Activated naive CD4-positive, alpha-beta T cell treated with anti-CD3 and anti-CD28 coated beads for 36 hours (primary cell): ENCODE measurements at regions not wholly inside any gene's neighbourhood (a gene's known extent, or its start where the extent isn't known, plus 50 kb on each side); places are given as distances from the start of the nearest gene placed in this dataset.

ENCODE experiments used
- CTCF ChIA-PET: fragments of 350-600 bp; sonication (Branson Sonifier 250); formaldehyde crosslinking; loops from one replicate; lab custom pipeline; 2021; ENCODE audit warnings: antibody characterized with exemption; lab: Charles Lee
- DNase-seq: peaks from one replicate; pipeline ENCODE4 v3.0.0-alpha.2; 2020
- H3K27ac Mint-ChIP-seq: one replicate; pipeline ENCODE4 v1.8.0; 2021; ENCODE audit warnings: mild to moderate bottlenecking, mixed read lengths
- H3K27me3 Mint-ChIP-seq: one replicate; pipeline ENCODE4 v1.8.0; 2021; ENCODE audit warnings: low read depth, mixed read lengths
- H3K36me3 Mint-ChIP-seq: one replicate; pipeline ENCODE4 v1.8.0; 2021; ENCODE audit warnings: low read depth, mixed read lengths
- H3K4me1 Mint-ChIP-seq: one replicate; pipeline ENCODE4 v1.8.0; 2021; ENCODE audit warnings: low read depth, mixed read lengths
- H3K4me3 Mint-ChIP-seq: one replicate; pipeline ENCODE4 v1.8.0; 2021; ENCODE audit warnings: mild to moderate bottlenecking, moderate library complexity, mixed read lengths
- H3K9me3 Mint-ChIP-seq: one replicate; pipeline ENCODE4 v1.8.0; 2021; ENCODE audit warnings: mixed read lengths
- intact Hi-C: fragments of 100-400 bp; cut with micrococcal nuclease; formaldehyde crosslinking; loops from one replicate; pipeline ENCODE4 v1.15.1; 2023

DNA sequence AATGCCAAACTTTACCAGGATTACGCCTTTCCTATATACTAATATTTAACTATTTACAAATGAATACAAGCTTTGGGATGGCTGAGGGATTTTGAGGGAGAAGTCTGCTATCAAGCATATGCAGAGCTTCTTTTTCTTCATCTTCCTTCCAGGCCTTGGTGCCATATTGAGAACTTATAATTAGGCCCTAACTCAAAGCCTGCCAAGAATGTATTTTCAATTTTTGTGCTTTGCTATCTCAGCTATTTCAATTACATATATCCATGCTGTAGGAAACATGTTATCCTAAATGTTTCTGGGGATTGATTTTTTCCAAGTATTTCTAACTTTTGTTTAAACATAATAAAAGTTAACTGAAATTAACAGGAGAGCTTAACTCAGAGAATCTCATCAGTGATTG lies 425.0 kb upstream of the GRM7 start:
- CTCF ChIA-PET: no interaction called here
- Mint-ChIP-seq H3K9me3 (peaks cover 2% of the 10 kb centered on the region), H3K4me3 (no peak overlapping the region), H3K4me1 (no peaks in the 10 kb centered on the region), H3K27ac (no peak overlapping the region), H3K27me3 (no peaks in the 10 kb centered on the region), H3K36me3 (no peaks in the 10 kb centered on the region)
- DNase-seq: no peak
- intact Hi-C loops: no loop called here

DNA sequence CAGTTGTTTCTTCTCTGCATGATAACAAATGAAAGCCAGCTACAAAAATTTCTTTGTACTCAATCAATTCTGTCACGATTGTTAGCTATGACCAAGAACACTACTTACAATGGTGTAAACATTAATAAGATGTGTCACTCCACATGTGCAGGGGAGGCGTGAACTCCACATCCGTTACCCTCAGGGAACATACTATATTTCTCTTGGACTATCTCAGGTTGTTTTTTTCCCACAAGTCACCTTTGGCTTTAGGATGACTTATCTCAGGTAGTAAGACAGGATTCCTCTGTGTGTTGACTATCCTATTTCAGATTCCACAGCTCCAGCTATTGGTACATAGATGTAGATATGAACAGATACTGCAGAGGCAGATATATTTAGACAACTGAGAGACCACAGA lies 423.3 kb upstream of the GRM7 start:
- intact Hi-C loops: no loop called here
- no peak for DNase-seq
- H3K4me3 Mint-ChIP-seq: no peak overlapping the region
- no peak overlapping the region for H3K27ac Mint-ChIP-seq
- H3K9me3 Mint-ChIP-seq: peaks cover 2% of the 10 kb centered on the region
- no peaks in the 10 kb centered on the region for H3K4me1 Mint-ChIP-seq
- H3K36me3 Mint-ChIP-seq: no peaks in the 10 kb centered on the region
- no peaks in the 10 kb centered on the region for H3K27me3 Mint-ChIP-seq
- CTCF ChIA-PET: no interaction called here

DNA sequence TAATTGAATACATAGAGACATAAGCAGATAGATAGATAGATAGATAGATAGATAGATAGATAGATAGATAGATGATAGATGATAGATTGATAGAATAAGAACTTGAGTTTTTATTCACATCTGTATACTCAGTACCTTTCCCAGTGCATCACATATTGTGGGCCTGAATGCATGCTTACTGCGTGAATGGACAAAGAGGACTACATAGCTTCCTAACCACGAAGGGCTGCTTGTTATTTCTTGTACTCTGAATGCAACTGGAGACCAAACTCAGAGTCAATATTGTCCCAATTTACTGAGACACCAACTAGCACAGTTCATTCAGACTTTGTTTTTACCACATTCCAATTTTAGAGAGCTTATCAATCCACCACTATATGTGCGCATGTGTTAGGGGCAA lies 422.9 kb upstream of the GRM7 start:
- Mint-ChIP-seq H3K4me1 (no peaks in the 10 kb centered on the region), H3K4me3 (no peak overlapping the region), H3K9me3 (peaks cover 2% of the 10 kb centered on the region), H3K27ac (no peak overlapping the region), H3K36me3 (no peaks in the 10 kb centered on the region), H3K27me3 (no peaks in the 10 kb centered on the region)
- CTCF ChIA-PET: no interaction called here
- intact Hi-C loops: no loop called here
- no peak for DNase-seq

DNA sequence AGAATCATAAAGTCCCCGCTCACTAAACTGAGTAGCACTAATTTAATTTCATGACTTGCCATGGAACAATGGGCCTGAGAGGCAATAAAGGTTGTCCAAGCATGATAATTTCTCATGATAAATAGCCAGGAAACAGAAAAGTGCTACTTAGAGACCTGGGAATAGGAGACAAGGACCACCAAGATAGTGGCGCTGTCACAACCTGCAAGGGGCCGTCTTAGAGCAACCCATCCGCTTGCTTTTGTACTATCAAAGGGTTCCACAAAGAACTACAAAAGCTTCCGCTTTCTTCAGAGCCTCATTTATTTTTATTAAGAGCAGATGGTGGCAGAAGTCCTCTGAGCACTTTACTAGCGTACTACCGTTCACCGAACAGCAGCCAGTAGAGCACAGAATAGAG lies 421.7 kb upstream of the GRM7 start:
- Mint-ChIP-seq H3K36me3 (no peaks in the 10 kb centered on the region), H3K27me3 (no peaks in the 10 kb centered on the region), H3K4me1 (no peaks in the 10 kb centered on the region), H3K4me3 (no peak overlapping the region), H3K9me3 (no peaks in the 10 kb centered on the region), H3K27ac (no peak overlapping the region)
- no peak for DNase-seq
- CTCF ChIA-PET: no interaction called here
- intact Hi-C loops: no loop called here

DNA sequence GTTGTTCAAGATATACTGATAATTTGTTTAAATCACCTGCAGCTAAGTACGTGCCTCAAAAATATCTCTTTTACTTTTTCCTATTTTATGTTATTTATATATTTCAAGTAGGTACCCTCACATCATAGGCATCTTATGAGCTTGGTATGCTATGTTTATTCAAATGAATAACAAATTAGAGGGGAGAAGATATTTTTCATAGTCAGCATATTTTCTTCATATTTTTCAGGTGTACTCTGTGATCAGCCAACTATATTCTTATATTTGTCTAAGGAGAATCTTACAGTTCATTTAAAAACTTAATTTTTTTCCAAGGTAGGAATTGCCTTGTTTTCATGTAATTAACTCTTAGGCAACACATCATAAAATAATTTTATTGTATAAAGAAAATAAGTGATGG lies 421.1 kb upstream of the GRM7 start:
- intact Hi-C loops: no loop called here
- Mint-ChIP-seq H3K27ac (no peak overlapping the region), H3K9me3 (no peaks in the 10 kb centered on the region), H3K4me3 (no peak overlapping the region), H3K4me1 (no peaks in the 10 kb centered on the region), H3K36me3 (no peaks in the 10 kb centered on the region), H3K27me3 (no peaks in the 10 kb centered on the region)
- DNase-seq: no peak
- CTCF ChIA-PET: no interaction called here

DNA sequence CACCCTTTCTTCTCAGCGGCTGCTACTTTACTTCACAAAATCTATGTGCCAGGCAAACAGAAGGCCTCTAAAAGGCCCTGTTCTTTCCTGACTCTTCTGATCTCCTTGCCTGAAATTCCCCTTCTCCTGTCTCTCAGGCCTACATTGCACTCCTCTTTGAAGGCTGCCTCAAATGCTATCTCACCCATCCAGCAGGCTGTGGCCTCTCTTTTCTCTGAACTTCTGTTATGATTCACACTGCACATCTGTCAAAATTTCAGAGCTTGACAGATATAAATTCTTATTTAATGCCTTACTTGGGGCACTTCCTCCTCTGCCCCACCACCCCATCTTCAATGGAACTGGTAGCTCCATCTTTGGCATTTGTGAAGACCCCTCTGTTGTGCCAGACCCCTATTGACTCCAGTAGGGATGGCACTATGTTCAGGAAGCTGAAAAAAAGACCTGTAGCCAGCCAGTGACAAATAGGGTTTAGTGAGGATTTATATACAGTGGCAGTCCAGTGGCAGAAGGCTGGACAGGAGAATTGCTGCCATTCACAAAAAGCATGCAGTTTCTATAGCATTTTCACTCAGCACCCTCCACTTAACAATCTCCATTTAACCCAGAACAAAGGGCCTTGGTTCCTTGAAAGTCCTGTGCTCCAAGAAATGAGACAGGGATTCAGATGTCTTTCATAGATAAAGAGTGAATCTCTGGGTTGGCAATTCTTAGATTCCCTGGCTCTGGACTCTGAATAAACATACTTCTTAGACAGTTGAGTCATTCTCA lies 415.8 kb upstream of the GRM7 start:
- no peaks in the 10 kb centered on the region for H3K4me1 Mint-ChIP-seq
- H3K36me3 Mint-ChIP-seq: no peaks in the 10 kb centered on the region
- H3K9me3 Mint-ChIP-seq: no peaks in the 10 kb centered on the region
- H3K4me3 Mint-ChIP-seq: no peak overlapping the region
- intact Hi-C loops: no loop called here
- no peak for DNase-seq
- no peaks in the 10 kb centered on the region for H3K27me3 Mint-ChIP-seq
- CTCF ChIA-PET: no interaction called here
- H3K27ac Mint-ChIP-seq: no peak overlapping the region

DNA sequence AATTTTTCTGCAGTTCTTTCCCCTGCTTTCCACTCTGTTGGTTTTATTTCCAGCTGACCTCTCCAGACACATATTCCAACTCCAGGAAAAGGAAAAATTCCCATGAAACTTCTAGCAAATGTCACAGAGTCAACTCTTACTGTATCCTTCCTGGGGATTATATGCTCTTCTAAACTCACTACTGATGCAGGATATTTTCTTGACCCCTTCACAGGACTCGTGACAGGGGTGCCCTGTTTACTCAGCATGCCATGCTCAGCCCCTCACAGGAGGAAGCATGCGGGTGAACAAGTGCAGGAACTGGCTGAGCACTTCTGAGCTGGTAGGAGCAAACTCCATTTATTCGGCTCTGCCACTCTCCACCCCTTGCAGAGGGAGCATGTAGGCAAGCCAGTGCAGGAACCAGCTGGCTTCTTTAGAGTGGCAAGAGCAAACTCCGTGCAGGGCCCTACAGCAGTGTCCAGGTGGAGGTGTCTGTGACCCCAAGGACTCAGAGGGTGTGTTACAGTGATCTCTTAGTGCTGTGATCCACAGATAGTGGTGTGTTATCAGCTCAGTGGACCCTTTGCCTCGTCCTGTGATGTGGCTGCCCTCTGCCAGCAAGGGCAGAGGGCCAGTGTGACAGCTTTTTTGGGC lies 413.6 kb upstream of the GRM7 start:
- DNase-seq: no peak
- H3K4me3 Mint-ChIP-seq: no peak overlapping the region
- intact Hi-C loops: no loop called here
- CTCF ChIA-PET: no interaction called here
- H3K9me3 Mint-ChIP-seq: no peaks in the 10 kb centered on the region
- H3K36me3 Mint-ChIP-seq: no peaks in the 10 kb centered on the region
- no peaks in the 10 kb centered on the region for H3K27me3 Mint-ChIP-seq
- no peaks in the 10 kb centered on the region for H3K4me1 Mint-ChIP-seq
- no peak overlapping the region for H3K27ac Mint-ChIP-seq

DNA sequence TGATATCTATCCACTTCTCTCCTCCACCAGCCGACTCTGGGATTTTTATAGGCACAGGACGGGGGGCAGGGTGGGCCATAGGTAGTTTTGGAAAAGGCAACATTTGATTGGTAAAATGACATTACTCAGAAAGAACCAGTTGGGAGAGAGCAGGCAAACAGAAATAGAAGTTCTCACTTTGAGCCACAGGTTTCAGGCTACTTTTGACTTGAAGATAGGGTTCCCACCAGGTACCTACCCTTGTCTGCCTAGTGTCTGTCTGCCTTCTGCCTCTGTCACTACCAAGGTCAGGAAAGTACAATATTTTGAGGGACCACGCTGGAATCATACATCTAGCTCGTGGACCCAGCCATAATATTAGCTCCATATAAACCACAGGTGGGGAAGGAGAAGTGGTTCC lies 412.9 kb upstream of the GRM7 start:
- H3K36me3 Mint-ChIP-seq: no peaks in the 10 kb centered on the region
- H3K27ac Mint-ChIP-seq: no peak overlapping the region
- DNase-seq: no peak
- H3K27me3 Mint-ChIP-seq: no peaks in the 10 kb centered on the region
- peaks cover 2% of the 10 kb centered on the region for H3K9me3 Mint-ChIP-seq
- CTCF ChIA-PET: no interaction called here
- no peaks in the 10 kb centered on the region for H3K4me1 Mint-ChIP-seq
- intact Hi-C loops: no loop called here
- H3K4me3 Mint-ChIP-seq: no peak overlapping the region

DNA sequence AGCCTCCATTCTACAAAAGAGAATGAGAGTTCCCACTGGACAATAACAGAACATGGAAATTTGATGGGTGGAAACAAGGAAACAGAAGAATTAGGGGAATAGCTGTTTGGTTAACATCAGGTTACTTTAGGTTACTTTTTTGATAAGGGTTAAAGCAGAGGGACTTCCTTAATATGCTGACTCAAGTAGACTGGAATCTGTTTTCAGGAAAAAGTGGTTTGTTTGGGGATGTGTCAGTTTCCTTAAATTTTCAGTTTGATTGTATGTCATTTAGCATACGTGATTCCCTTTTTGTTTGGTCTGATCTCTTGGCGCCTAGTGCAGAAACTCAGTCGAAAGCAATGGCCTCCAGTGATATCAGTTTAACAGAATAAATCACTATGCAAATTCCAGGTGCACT lies 411.8 kb upstream of the GRM7 start:
- intact Hi-C loops: no loop called here

DNA sequence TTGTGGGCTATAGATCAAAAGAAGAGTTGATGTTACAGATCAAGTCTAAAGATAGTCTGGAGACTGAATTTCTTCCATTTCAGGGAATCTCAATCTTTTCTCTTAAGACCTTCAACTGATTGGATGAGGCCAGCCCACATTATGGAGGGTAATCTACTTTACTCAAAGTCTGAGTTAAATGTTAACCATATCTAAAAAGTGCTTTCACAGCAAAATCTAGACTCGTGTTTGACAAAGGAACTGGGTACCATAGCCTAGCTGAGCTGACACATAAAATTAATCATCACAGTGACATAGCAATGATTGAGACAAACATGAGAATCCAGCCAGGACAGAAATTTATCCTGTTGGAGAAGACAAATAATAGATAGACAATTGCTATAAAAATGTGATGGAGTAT lies 407.9 kb upstream of the GRM7 start:
- Mint-ChIP-seq H3K27ac (no peak overlapping the region), H3K9me3 (peaks cover 2% of the 10 kb centered on the region), H3K27me3 (no peaks in the 10 kb centered on the region), H3K4me3 (no peak overlapping the region), H3K4me1 (no peaks in the 10 kb centered on the region), H3K36me3 (no peaks in the 10 kb centered on the region)
- CTCF ChIA-PET: no interaction called here
- intact Hi-C loops: no loop called here
- DNase-seq: no peak

More for the DNA sequence above, 411.8 kb upstream of the GRM7 start:
- no peaks in the 10 kb centered on the region for H3K27me3 Mint-ChIP-seq
- no peak overlapping the region for H3K4me3 Mint-ChIP-seq
- DNase-seq: no peak
- H3K27ac Mint-ChIP-seq: no peak overlapping the region
- H3K9me3 Mint-ChIP-seq: peaks cover 2% of the 10 kb centered on the region
- H3K4me1 Mint-ChIP-seq: no peaks in the 10 kb centered on the region
- no peaks in the 10 kb centered on the region for H3K36me3 Mint-ChIP-seq
- CTCF ChIA-PET: no interaction called here

DNA sequence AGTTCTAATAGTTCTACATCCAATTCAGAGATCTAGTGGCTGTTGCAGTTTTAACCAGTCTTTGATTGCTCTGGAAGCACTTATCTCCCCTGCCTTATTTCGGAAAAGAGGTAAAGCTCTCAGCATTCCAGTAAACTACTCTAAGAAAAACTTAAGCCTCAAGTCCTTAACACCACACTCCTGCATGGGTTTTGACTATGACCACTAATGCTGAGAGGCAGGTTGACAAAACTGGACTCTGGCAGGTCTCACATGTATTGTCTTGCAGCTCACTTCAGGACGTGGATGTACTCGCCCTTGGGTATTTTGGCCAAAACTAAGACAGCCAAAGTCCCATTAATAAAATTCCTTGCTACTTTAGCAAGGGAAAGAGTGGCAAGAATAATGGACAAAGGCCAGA lies 405.9 kb upstream of the GRM7 start:
- CTCF ChIA-PET: no interaction called here
- Mint-ChIP-seq H3K4me1 (no peaks in the 10 kb centered on the region), H3K4me3 (no peak overlapping the region), H3K27ac (no peak overlapping the region), H3K27me3 (no peaks in the 10 kb centered on the region), H3K36me3 (no peaks in the 10 kb centered on the region), H3K9me3 (peaks cover 2% of the 10 kb centered on the region)
- no peak for DNase-seq
- intact Hi-C loops: no loop called here

DNA sequence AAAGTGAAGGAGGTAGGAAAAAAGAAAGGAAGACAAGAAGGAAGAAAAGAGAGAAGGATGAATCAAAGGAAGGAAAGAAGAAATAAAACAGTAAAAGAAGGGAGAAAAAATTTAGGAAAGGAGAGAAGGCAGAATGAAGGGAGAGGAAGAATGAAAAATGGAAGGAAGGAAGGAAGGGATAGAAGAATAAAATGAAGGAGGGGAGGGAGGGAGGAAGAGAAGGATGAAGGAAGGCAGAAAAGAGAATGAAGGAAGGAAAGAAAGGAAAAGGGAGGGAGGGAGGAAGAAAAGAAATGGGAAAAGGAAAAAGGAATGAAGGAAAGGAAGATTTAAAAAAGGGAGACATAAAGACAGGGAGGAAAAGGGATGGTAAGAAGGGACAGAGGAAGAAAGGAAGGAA lies 393.7 kb upstream of the GRM7 start:
- Mint-ChIP-seq H3K27ac (no peak overlapping the region), H3K9me3 (peaks cover 7% of the 10 kb centered on the region), H3K36me3 (no peaks in the 10 kb centered on the region), H3K4me3 (no peak overlapping the region), H3K4me1 (no peaks in the 10 kb centered on the region), H3K27me3 (no peaks in the 10 kb centered on the region)
- intact Hi-C loops: no loop called here
- no peak for DNase-seq
- CTCF ChIA-PET: no interaction called here

DNA sequence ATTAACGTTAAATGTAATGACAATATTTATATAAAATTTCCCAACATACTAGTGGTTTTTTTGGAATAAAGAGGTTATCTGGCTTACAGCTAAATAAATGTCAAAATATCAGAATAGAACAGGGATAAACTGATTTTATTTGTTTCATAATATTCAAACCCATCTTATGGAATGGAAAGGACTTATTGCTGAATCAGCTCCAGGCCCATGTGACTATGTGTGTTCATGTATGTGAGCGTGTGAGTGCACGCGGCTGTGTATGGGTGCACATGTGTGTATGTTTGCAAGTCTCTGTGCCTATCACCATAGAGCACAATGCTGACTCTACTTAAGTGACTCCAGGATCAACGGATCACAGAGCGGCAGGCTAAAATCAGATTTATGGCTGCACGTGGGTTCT lies 392.3 kb upstream of the GRM7 start:
- no peaks in the 10 kb centered on the region for H3K36me3 Mint-ChIP-seq
- CTCF ChIA-PET: no interaction called here
- peaks cover 2% of the 10 kb centered on the region for H3K9me3 Mint-ChIP-seq
- no peaks in the 10 kb centered on the region for H3K27me3 Mint-ChIP-seq
- H3K4me1 Mint-ChIP-seq: no peaks in the 10 kb centered on the region
- DNase-seq: no peak
- intact Hi-C loops: no loop called here
- H3K4me3 Mint-ChIP-seq: no peak overlapping the region
- no peak overlapping the region for H3K27ac Mint-ChIP-seq
